ENCODE measurements at regions not wholly inside any gene's neighbourhood (a gene's known extent, or its start where the extent isn't known, plus 50 kb on each side); places are given as distances from the start of the nearest gene placed in this dataset.
"Not testable (repeated sequence)": the region's sequence is repeated elsewhere in the genome, so short reads cannot be mapped to it uniquely, and the experiment has no call there.

DNA sequence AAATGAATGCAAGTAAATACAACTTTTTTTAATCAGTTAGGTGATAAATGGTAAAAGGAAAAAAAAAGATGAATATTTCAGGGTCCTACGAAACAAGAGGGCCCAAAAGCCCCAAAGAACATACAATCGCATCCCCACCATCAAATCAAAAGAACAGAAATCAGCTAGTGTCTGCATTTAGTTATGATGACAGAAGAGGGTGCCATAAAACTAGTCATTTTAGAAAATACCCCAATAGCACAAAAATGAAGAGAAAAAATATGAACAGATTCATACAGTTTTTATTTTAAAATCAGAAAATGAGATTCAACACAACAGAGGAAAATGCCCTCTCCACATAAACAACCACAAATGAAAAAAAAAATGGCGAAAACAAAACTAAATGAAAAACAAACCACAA is 905.5 kb downstream of the REEP3 start:
- no TSS peak for BruUV-seq (replicated peaks)
- Mint-ChIP-seq H3K27me3 (ENCODE audit: insufficient read depth, unreplicated experiment) (no peaks in the 10 kb centered on the region), H3K4me3 (ENCODE audit: unreplicated experiment) (no peak overlapping the region), H3K27ac (ENCODE audit: unreplicated experiment) (no peak overlapping the region), H3K4me1 (ENCODE audit: low read depth, unreplicated experiment) (no peaks in the 10 kb centered on the region), H3K36me3 (ENCODE audit: insufficient read depth, unreplicated experiment) (no peaks in the 10 kb centered on the region), H3K9me3 (ENCODE audit: unreplicated experiment) (no peaks in the 10 kb centered on the region)
- no peaks in the 10 kb centered on the region for H3K27me3 ChIP-seq (replicated peaks; ENCODE audit: control insufficient read depth, insufficient read depth, low read length)
- no peaks in the 10 kb centered on the region for H3K4me1 ChIP-seq
- H3K4me3 ChIP-seq (ENCODE audit: low read depth, low read length): no peak overlapping the region
- CTCF ChIA-PET: no interaction called here
- no peaks in the 10 kb centered on the region for H3K36me3 ChIP-seq (ENCODE audit: control insufficient read depth, insufficient read depth, low read length)
- no peaks in the 10 kb centered on the region for H3K9me3 ChIP-seq
- no peak for DNase-seq
- TF ChIP-seq, protein P1, sequence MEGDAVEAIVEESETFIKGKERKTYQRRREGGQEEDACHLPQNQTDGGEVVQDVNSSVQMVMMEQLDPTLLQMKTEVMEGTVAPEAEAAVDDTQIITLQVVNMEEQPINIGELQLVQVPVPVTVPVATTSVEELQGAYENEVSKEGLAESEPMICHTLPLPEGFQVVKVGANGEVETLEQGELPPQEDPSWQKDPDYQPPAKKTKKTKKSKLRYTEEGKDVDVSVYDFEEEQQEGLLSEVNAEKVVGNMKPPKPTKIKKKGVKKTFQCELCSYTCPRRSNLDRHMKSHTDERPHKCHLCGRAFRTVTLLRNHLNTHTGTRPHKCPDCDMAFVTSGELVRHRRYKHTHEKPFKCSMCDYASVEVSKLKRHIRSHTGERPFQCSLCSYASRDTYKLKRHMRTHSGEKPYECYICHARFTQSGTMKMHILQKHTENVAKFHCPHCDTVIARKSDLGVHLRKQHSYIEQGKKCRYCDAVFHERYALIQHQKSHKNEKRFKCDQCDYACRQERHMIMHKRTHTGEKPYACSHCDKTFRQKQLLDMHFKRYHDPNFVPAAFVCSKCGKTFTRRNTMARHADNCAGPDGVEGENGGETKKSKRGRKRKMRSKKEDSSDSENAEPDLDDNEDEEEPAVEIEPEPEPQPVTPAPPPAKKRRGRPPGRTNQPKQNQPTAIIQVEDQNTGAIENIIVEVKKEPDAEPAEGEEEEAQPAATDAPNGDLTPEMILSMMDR (IDR thresholded peaks at IDR 0.05; ENCODE audit: insufficient read depth in 1 of 2, low read depth in 1 of 2, low read length in 1 of 2, severe bottlenecking in 1 of 2, unreplicated experiment in 1 of 2): no peak
- POLR2A ChIA-PET: no interaction called here
- intact Hi-C loops (cut with micrococcal nuclease; ENCODE audit: unreplicated experiment): no loop called here

DNA sequence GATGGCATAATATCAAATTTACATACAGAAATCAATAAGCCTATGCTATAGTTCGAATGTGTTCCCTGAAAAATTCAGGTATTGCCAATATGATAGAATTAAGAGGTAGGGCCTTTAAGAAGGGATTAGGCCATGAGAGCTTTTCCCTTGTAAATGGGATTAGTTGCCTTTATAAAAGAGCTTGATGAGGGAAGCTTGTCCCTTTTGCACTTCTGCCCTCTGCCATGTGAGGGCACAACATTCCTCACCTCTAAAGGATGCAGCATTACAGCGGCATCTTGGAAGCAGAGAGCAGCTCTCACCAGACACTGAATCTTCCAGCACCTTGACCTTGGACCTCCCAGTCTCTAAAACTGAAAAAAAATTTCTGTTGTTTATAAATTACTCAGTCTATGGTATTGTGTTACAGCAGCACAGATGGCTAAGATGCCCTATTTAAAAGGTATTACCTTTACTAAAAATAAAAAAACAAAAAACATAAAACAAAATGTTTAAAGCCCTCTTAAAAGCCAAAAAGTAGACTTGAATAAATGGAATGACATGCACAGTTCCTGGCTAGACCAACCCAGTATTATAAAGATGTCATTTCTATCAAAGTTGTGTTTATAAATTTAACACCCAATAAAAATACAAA is 909.6 kb downstream of the REEP3 start:
- BruUV-seq (replicated peaks): no TSS peak
- H3K36me3 Mint-ChIP-seq (ENCODE audit: insufficient read depth, unreplicated experiment): no peaks in the 10 kb centered on the region
- no peaks in the 10 kb centered on the region for H3K27me3 Mint-ChIP-seq (ENCODE audit: insufficient read depth, unreplicated experiment)
- DNase-seq: peak; percentile 57 to 67
- Histone ChIP-seq H3K9me3 (no peaks in the 10 kb centered on the region), H3K4me1 (no peaks in the 10 kb centered on the region), H3K36me3 (ENCODE audit: control insufficient read depth, insufficient read depth, low read length) (no peaks in the 10 kb centered on the region), H3K4me3 (ENCODE audit: low read depth, low read length) (no peak overlapping the region), H3K27me3 (replicated peaks; ENCODE audit: control insufficient read depth, insufficient read depth, low read length) (no peaks in the 10 kb centered on the region)
- TF ChIP-seq, protein P1 (IDR thresholded peaks at IDR 0.05; ENCODE audit: insufficient read depth in 1 of 2, low read depth in 1 of 2, low read length in 1 of 2, severe bottlenecking in 1 of 2, unreplicated experiment in 1 of 2): peak; percentile 50 to 75
- POLR2A ChIA-PET: no interaction called here
- H3K4me1 Mint-ChIP-seq (ENCODE audit: low read depth, unreplicated experiment): no peaks in the 10 kb centered on the region
- intact Hi-C loops (cut with micrococcal nuclease; ENCODE audit: unreplicated experiment): loop anchor here (2.0 to 5.0 kb wide), 2 partner anchors 216 to 634 kb away; no protein-coding TSS in a partner anchor
- no peak overlapping the region for H3K4me3 Mint-ChIP-seq (ENCODE audit: unreplicated experiment)
- H3K9me3 Mint-ChIP-seq (ENCODE audit: unreplicated experiment): no peaks in the 10 kb centered on the region
- H3K27ac Mint-ChIP-seq (ENCODE audit: unreplicated experiment): no peak overlapping the region
- CTCF ChIA-PET: interaction anchor here (0.6 to 1.1 kb wide), 4 partner anchors 13 to 901 kb away, joined by 3 read pairs; no protein-coding TSS in a partner anchor

DNA sequence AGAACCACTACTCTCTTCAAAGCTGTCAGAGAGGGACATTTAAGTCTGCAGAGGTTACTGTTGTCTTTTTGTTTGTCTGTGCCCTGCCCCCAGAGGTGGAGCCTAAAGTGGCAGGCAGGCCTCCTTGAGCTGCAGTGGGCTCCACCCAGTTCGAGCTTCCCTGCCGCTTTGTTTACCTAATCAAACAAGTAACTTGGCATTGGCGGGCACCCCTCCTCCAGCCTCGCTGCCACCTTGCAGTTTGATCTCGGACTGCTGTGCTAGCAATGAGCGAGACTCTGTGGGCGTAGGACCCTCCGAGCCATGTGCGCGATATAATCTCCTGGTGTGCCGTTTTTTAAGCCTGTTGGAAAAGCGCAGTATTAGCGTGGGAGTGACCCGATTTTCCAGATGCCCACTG is 920.7 kb downstream of the REEP3 start:
- H3K27me3 ChIP-seq (replicated peaks; ENCODE audit: control insufficient read depth, insufficient read depth, low read length); H3K27me3 Mint-ChIP-seq (ENCODE audit: insufficient read depth, unreplicated experiment); H3K4me1 ChIP-seq; DNase-seq; H3K4me1 Mint-ChIP-seq (ENCODE audit: low read depth, unreplicated experiment); H3K36me3 Mint-ChIP-seq (ENCODE audit: insufficient read depth, unreplicated experiment); H3K36me3 ChIP-seq (ENCODE audit: control insufficient read depth, insufficient read depth, low read length); H3K4me3 Mint-ChIP-seq (ENCODE audit: unreplicated experiment); intact Hi-C loops (cut with micrococcal nuclease; ENCODE audit: unreplicated experiment); CTCF ChIA-PET; H3K4me3 ChIP-seq (ENCODE audit: low read depth, low read length); POLR2A ChIA-PET; H3K27ac Mint-ChIP-seq (ENCODE audit: unreplicated experiment); H3K9me3 ChIP-seq; BruUV-seq (replicated peaks): not testable (repeated sequence)
- H3K9me3 Mint-ChIP-seq (ENCODE audit: unreplicated experiment): peaks cover 11% of the 10 kb centered on the region

Data from Caco-2 (cell line).